ENCODE measurements at regions not wholly inside any gene's neighbourhood (a gene's known extent, or its start where the extent isn't known, plus 50 kb on each side); places are given as distances from the start of the nearest gene placed in this dataset.

- Histone ChIP-seq H3K27ac (ENCODE audit: low read length) (no peak overlapping the region), H3K9me2 (ENCODE audit: insufficient read depth, low read length) (no peaks in the 10 kb centered on the region), H3F3A (ENCODE audit: insufficient read depth, low read length, poor library complexity, severe bottlenecking) (no peaks in the 10 kb centered on the region), H3K9ac (ENCODE audit: low read length) (no peak overlapping the region), H2AFZ (ENCODE audit: low read depth, low read length) (no peak overlapping the region), H3K79me2 (replicated peaks; ENCODE audit: insufficient read depth, low read length) (no peaks in the 10 kb centered on the region), H3K4me3 (ENCODE audit: low read length) (no peak overlapping the region), H3K4me2 (ENCODE audit: low read length) (no peak overlapping the region), H3K9me3 (ENCODE audit: low read length) (no peaks in the 10 kb centered on the region), H4K20me1 (ENCODE audit: insufficient read depth) (no peaks in the 10 kb centered on the region), H3K27me3 (ENCODE audit: insufficient read depth, low read depth, low read length) (no peaks in the 10 kb centered on the region), H3K36me3 (ENCODE audit: insufficient read depth, low read length) (no peaks in the 10 kb centered on the region)
- TF ChIP-seq MXI1 (conservative IDR thresholded peaks at IDR 0.05; ENCODE audit: poor library complexity, severe bottlenecking) (no peak), RAD21 (conservative IDR thresholded peaks at IDR 0.05) (no peak), EZH2 (IDR thresholded peaks at IDR 0.05; ENCODE audit: borderline replicate concordance, insufficient read depth, low read length, poor library complexity, severe bottlenecking) (no peak), REST (IDR thresholded peaks at IDR 0.05; ENCODE audit: borderline replicate concordance) (no peak), EP300 (conservative IDR thresholded peaks at IDR 0.05; ENCODE audit: poor library complexity, severe bottlenecking) (no peak), POLR2AphosphoS5 (IDR thresholded peaks at IDR 0.05) (no peak), SMC3 (conservative IDR thresholded peaks at IDR 0.05; ENCODE audit: poor library complexity) (no peak), CTCF (IDR thresholded peaks at IDR 0.05; ENCODE audit: poor library complexity, severe bottlenecking) (no peak), TAF1 (IDR thresholded peaks at IDR 0.05; ENCODE audit: low read depth) (no peak)
These were observed 325.1 kb downstream of the SPATA31D1 start for GRCh38 chr9:82313697-82314096.

- H3F3A ChIP-seq (ENCODE audit: insufficient read depth, low read length, poor library complexity, severe bottlenecking): no peaks in the 10 kb centered on the region
- no peak overlapping the region for H2AFZ ChIP-seq (ENCODE audit: low read depth, low read length)
- no peak overlapping the region for H3K4me3 ChIP-seq (ENCODE audit: low read length)
- H3K36me3 ChIP-seq (ENCODE audit: insufficient read depth, low read length): no peaks in the 10 kb centered on the region
- no peaks in the 10 kb centered on the region for H3K9me3 ChIP-seq (ENCODE audit: low read length)
- no peak overlapping the region for H3K27ac ChIP-seq (ENCODE audit: low read length)
- no peaks in the 10 kb centered on the region for H3K27me3 ChIP-seq (ENCODE audit: insufficient read depth, low read depth, low read length)
- H3K4me2 ChIP-seq (ENCODE audit: low read length): no peak overlapping the region
- no peaks in the 10 kb centered on the region for H4K20me1 ChIP-seq (ENCODE audit: insufficient read depth)
- no peaks in the 10 kb centered on the region for H3K9me2 ChIP-seq (ENCODE audit: insufficient read depth, low read length)
- H3K79me2 ChIP-seq (replicated peaks; ENCODE audit: insufficient read depth, low read length): no peaks in the 10 kb centered on the region
- H3K9ac ChIP-seq (ENCODE audit: low read length): no peak overlapping the region
- TF ChIP-seq REST (IDR thresholded peaks at IDR 0.05; ENCODE audit: borderline replicate concordance) (no peak), SMC3 (conservative IDR thresholded peaks at IDR 0.05; ENCODE audit: poor library complexity) (no peak), EZH2 (IDR thresholded peaks at IDR 0.05; ENCODE audit: borderline replicate concordance, insufficient read depth, low read length, poor library complexity, severe bottlenecking) (no peak), TAF1 (IDR thresholded peaks at IDR 0.05; ENCODE audit: low read depth) (no peak), MXI1 (conservative IDR thresholded peaks at IDR 0.05; ENCODE audit: poor library complexity, severe bottlenecking) (no peak), POLR2AphosphoS5 (IDR thresholded peaks at IDR 0.05) (no peak)
These were observed 332.0 kb downstream of the SPATA31D1 start for GRCh38 chr9:82320566-82320965.
